IMR-90 (cell line): ENCODE measurements at regions not wholly inside any gene's neighbourhood (a gene's known extent, or its start where the extent isn't known, plus 50 kb on each side); places are given as distances from the start of the nearest gene placed in this dataset.
"Not testable (repeated sequence)": the region's sequence is repeated elsewhere in the genome, so short reads cannot be mapped to it uniquely, and the experiment has no call there.

Experiments used
- ATAC-seq: fragments of 200-7000 bp; cut with Tn5 transposase; 2 replicates; pipeline ENCODE4 v1.9.1; 2020; ENCODE audit warnings: low read depth, mild to moderate bottlenecking, moderate library complexity
- BruUV-seq: library from RNA; stranded (reverse); fragments of 400-500 nt; replicated peaks from 2 replicates; lab custom pipeline; 2021; lab: Mats Ljungman, UMichigan
- CTCF ChIA-PET: fragments of 300-600 bp; formaldehyde crosslinking; extraction: SDS; loops from one replicate; lab custom pipeline; 2021; ENCODE audit warnings: antibody characterized with exemption; lab: Yijun Ruan, JAX
- POLR2A ChIA-PET: fragments of 300-600 bp; sonication (Branson Sonifier 250); formaldehyde crosslinking; loops from one replicate; lab custom pipeline; 2022; ENCODE audit warnings: antibody characterized with exemption; ENCODE audit not compliant: unreplicated experiment; lab: Charles Lee
- DNase-seq: peaks from one replicate; pipeline ENCODE4 v3.0.0; 2013
- H2AFZ ChIP-seq: replicated peaks from 2 replicates; pipeline ENCODE3; 2013; ENCODE audit warnings: low read length, mild to moderate bottlenecking; ENCODE audit not compliant: poor library complexity
- H2AK5ac ChIP-seq: 2 replicates; pipeline ENCODE4 v1.6.1; 2013; ENCODE audit warnings: low read depth, low read length, inconsistent platforms
- H2AK9ac ChIP-seq: replicated peaks from 2 replicates; pipeline ENCODE3; 2013; ENCODE audit warnings: mild to moderate bottlenecking, low read depth, low read length, moderate library complexity; ENCODE audit not compliant: poor library complexity
- H2BK120ac ChIP-seq: 2 replicates; pipeline ENCODE4 v1.6.1; 2013; ENCODE audit warnings: low read depth, low read length, inconsistent platforms
- H2BK15ac ChIP-seq: 3 replicates; pipeline ENCODE4 v1.6.1; 2013; ENCODE audit warnings: low read depth, low read length, inconsistent platforms
- H2BK20ac ChIP-seq: 2 replicates; pipeline ENCODE4 v1.6.1; 2013; ENCODE audit warnings: low read depth, mild to moderate bottlenecking, inconsistent platforms, low read length, moderate library complexity
- H2BK5ac ChIP-seq: 2 replicates; pipeline ENCODE4 v1.6.1; 2013; ENCODE audit warnings: mild to moderate bottlenecking, low read depth, low read length, inconsistent platforms; ENCODE audit not compliant: poor library complexity, severe bottlenecking
- H3K14ac ChIP-seq: replicated peaks from 2 replicates; pipeline ENCODE4 v1.6.1; 2013; ENCODE audit warnings: low read depth, low read length, inconsistent platforms
- H3K18ac ChIP-seq: 2 replicates; pipeline ENCODE4 v1.6.1; 2013; ENCODE audit warnings: low read depth, low read length, control low read depth
- H3K23ac ChIP-seq: 2 replicates; pipeline ENCODE4 v1.6.1; 2013; ENCODE audit warnings: low read depth, low read length, inconsistent platforms
- H3K27ac ChIP-seq: 2 replicates; pipeline ENCODE4 v1.5.1; 2013; ENCODE audit warnings: mild to moderate bottlenecking, control low read depth, low read length; ENCODE audit not compliant: insufficient read depth
- H3K27me3 ChIP-seq: 2 replicates; pipeline ENCODE4 v1.6.1; 2013; ENCODE audit warnings: low read length; ENCODE audit not compliant: control insufficient read depth, insufficient read depth
- H3K36me3 ChIP-seq: 2 replicates; pipeline ENCODE4 v1.6.1; 2013; ENCODE audit warnings: low read length, mixed read lengths; ENCODE audit not compliant: control insufficient read depth, insufficient read depth
- H3K4ac ChIP-seq: 2 replicates; pipeline ENCODE4 v1.6.1; 2013; ENCODE audit warnings: low read depth, low read length, inconsistent platforms
- H3K4me1 ChIP-seq: 2 replicates; pipeline ENCODE4 v1.6.1; 2013; ENCODE audit warnings: low read length, mixed read lengths; ENCODE audit not compliant: control insufficient read depth, insufficient read depth
- H3K4me2 ChIP-seq: 2 replicates; pipeline ENCODE4 v1.6.1; 2013; ENCODE audit warnings: low read depth, mild to moderate bottlenecking, control low read depth, low read length, moderate library complexity
- H3K4me3 ChIP-seq: 2 replicates; pipeline ENCODE4 v1.5.1; 2013; ENCODE audit warnings: low read depth, mild to moderate bottlenecking, control low read depth, low read length, moderate library complexity; ENCODE audit not compliant: insufficient read depth
- H3K56ac ChIP-seq: 2 replicates; pipeline ENCODE4 v1.6.1; 2013; ENCODE audit warnings: low read length, inconsistent platforms; ENCODE audit not compliant: insufficient read depth; ENCODE audit errors: extremely low read depth
- H3K79me1 ChIP-seq, 2 experiments: 2 replicates each; pipeline ENCODE4 v1.6.1; 2013; ENCODE audit warnings: low read length in 2 of 2, inconsistent platforms in 1 of 2, low read depth in 1 of 2
- H3K9ac ChIP-seq: 2 replicates; pipeline ENCODE4 v1.6.1; 2013; ENCODE audit warnings: low read depth, low read length, control low read depth
- H3K9me1 ChIP-seq: 2 replicates; pipeline ENCODE4 v1.6.1; 2013; ENCODE audit warnings: low read length, inconsistent platforms; ENCODE audit not compliant: insufficient read depth
- H3K9me3 ChIP-seq: 2 replicates; pipeline ENCODE4 v1.6.1; 2013; ENCODE audit warnings: low read length; ENCODE audit not compliant: control insufficient read depth, insufficient read depth
- H4K20me1 ChIP-seq: 2 replicates; pipeline ENCODE4 v1.6.1; 2013; ENCODE audit warnings: low read length, inconsistent platforms; ENCODE audit not compliant: insufficient read depth
- H4K5ac ChIP-seq: 2 replicates; pipeline ENCODE4 v1.6.1; 2013; ENCODE audit warnings: mild to moderate bottlenecking, low read depth, low read length, control low read depth
- H4K8ac ChIP-seq, 2 experiments: 2 replicates each; pipeline ENCODE4 v1.6.1; 2013; ENCODE audit warnings: low read depth in 2 of 2, low read length in 2 of 2, control low read depth in 1 of 2, inconsistent platforms in 1 of 2
- H4K91ac ChIP-seq: 2 replicates; pipeline ENCODE4 v1.6.1; 2013; ENCODE audit warnings: low read depth, low read length, inconsistent platforms; ENCODE audit not compliant: insufficient read depth
- WGBS, 2 experiments: methylation state at CpG; one replicate each; pipeline versions ENCODE4 v1.1.5 to v1.1.7; 2013; ENCODE audit warnings: missing lambda C conversion rate in 2 of 2; ENCODE audit not compliant: insufficient read length in 1 of 2; ENCODE audit errors: extremely low coverage in 2 of 2; 5-methylcytosine and 5-hydroxymethylcytosine counted together
- dilution Hi-C: fragments of 300-500 bp; cut with HindIII; formaldehyde crosslinking; loops from one replicate; pipeline ENCODE4 v1.14.3; 2018; ENCODE audit warnings: low sequenced_read_pairs; ENCODE audit not compliant: unreplicated experiment
- in situ Hi-C: fragments of 300-500 bp; cut with MboI; formaldehyde crosslinking; loops from 3 replicates; pipeline ENCODE4 v1.14.3; 2019; ENCODE audit warnings: low sequenced_read_pairs, inconsistent platforms, mixed read lengths
- intact Hi-C: fragments of 100-400 bp; cut with micrococcal nuclease; formaldehyde crosslinking; loops from 2 replicates; pipeline ENCODE4 v1.10.0; 2022

DNA sequence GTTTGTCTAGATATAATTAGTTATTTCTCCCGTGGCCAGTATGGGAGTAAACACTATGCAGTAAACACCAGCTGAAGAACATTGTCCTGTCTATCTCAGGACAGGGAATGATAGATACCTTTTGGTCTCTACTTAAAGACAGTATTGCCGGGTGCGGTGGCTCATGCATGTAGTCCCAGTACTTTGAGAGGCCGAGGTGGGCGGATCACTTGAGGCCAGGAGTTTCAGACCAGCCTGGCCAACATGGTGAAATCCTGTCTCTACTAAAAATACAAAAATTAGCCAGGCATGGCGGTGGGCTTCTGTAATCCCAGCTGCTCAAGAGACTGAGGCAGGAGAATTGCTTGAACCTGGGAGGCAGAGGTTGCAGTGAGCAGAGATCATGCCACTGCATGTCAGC, 226.4 kb downstream of the TM9SF2 start:
- in situ Hi-C loops, POLR2A ChIA-PET, H3K4me3 ChIP-seq, H3K9ac ChIP-seq, ATAC-seq, H2AK9ac ChIP-seq, H4K5ac ChIP-seq, H3K18ac ChIP-seq, H2BK5ac ChIP-seq, H2BK20ac ChIP-seq, H2AK5ac ChIP-seq, H3K4me1 ChIP-seq, DNase-seq, H3K9me1 ChIP-seq, H2BK120ac ChIP-seq, H3K4me2 ChIP-seq, intact Hi-C loops, H3K36me3 ChIP-seq, H2BK15ac ChIP-seq, H3K56ac ChIP-seq, H3K4ac ChIP-seq, H4K91ac ChIP-seq, H3K23ac ChIP-seq, BruUV-seq, dilution Hi-C loops, H3K27ac ChIP-seq, H3K9me3 ChIP-seq, H4K8ac ChIP-seq, H3K27me3 ChIP-seq, H3K79me1 ChIP-seq, H4K20me1 ChIP-seq, H2AFZ ChIP-seq, H3K14ac ChIP-seq, CTCF ChIA-PET: not testable (repeated sequence)
- no CpG with 5 or more reads among the region's 6 CpGs for WGBS, 2 experiments
